HG03159 (cell line): ENCODE measurements at regions not wholly inside any gene's neighbourhood (a gene's known extent, or its start where the extent isn't known, plus 50 kb on each side); places are given as distances from the start of the nearest gene placed in this dataset.
"Not testable (repeated sequence)": the region's sequence is repeated elsewhere in the genome, so short reads cannot be mapped to it uniquely, and the experiment has no call there.

ENCODE experiments used
- ATAC-seq: cut with Tn5 transposase; IDR thresholded peaks from one replicate; pipeline ENCODE4 v1.9.1; 2021; ENCODE audit warnings: mild to moderate bottlenecking, moderate library complexity; ENCODE audit not compliant: unreplicated experiment

- no peak for ATAC-seq
These were observed 95.7 kb upstream of the TSHZ3 start for GRCh38 chr19:31444931-31445330.

GRCh38 chr19:31445406-31445805 lies 96.2 kb upstream of the TSHZ3 start:
- no peak for ATAC-seq

- no peak for ATAC-seq
These were observed 99.0 kb upstream of the TSHZ3 start for GRCh38 chr19:31448221-31448657.

- ATAC-seq = no peak
These were observed 100.1 kb upstream of the TSHZ3 start for GRCh38 chr19:31449379-31449778.

- ATAC-seq = no peak
These were observed 101.5 kb upstream of the TSHZ3 start for GRCh38 chr19:31450696-31451095.

GRCh38 chr19:31451686-31452330 lies 102.6 kb upstream of the TSHZ3 start:
- no peak for ATAC-seq

GRCh38 chr19:31459430-31459829 lies 110.2 kb upstream of the TSHZ3 start:
- no peak for ATAC-seq

GRCh38 chr19:31461814-31462539 lies 112.7 kb upstream of the TSHZ3 start:
- no peak for ATAC-seq

GRCh38 chr19:31470229-31470939 lies 121.1 kb upstream of the TSHZ3 start:
- ATAC-seq = no peak

GRCh38 chr19:31470952-31471351 lies 121.7 kb upstream of the TSHZ3 start:
- no peak for ATAC-seq

- ATAC-seq = no peak
These were observed 129.0 kb upstream of the TSHZ3 start for GRCh38 chr19:31478241-31478640.

- ATAC-seq = no peak
These were observed 134.1 kb upstream of the TSHZ3 start for GRCh38 chr19:31483226-31483857.

GRCh38 chr19:31484858-31485410 lies 135.7 kb upstream of the TSHZ3 start:
- ATAC-seq = not testable (repeated sequence)

GRCh38 chr19:31485472-31485871 lies 136.2 kb upstream of the TSHZ3 start:
- ATAC-seq = no peak

- no peak for ATAC-seq
These were observed 142.0 kb upstream of the TSHZ3 start for GRCh38 chr19:31491242-31491641.

- ATAC-seq = no peak
These were observed 142.8 kb upstream of the TSHZ3 start for GRCh38 chr19:31492050-31492449.

- ATAC-seq = no peak
These were observed 146.8 kb upstream of the TSHZ3 start for GRCh38 chr19:31496076-31496475.

GRCh38 chr19:31497709-31498108 lies 148.5 kb upstream of the TSHZ3 start:
- ATAC-seq = no peak

GRCh38 chr19:31498781-31499180 lies 149.5 kb upstream of the TSHZ3 start:
- no peak for ATAC-seq

- no peak for ATAC-seq
These were observed 150.3 kb upstream of the TSHZ3 start for GRCh38 chr19:31499281-31500196.
